Common myeloid progenitor, CD34-positive (primary cell): ENCODE measurements at regions not wholly inside any gene's neighbourhood (a gene's known extent, or its start where the extent isn't known, plus 50 kb on each side); places are given as distances from the start of the nearest gene placed in this dataset.

Experiments
- CTCF ChIA-PET: fragments of 350-600 bp; sonication (Branson Sonifier 250); formaldehyde crosslinking; loops from one replicate; lab custom pipeline; 2021; ENCODE audit warnings: antibody characterized with exemption; lab: Charles Lee
- POLR2A ChIA-PET: fragments of 350-600 bp; sonication (Branson Sonifier 250); formaldehyde crosslinking; loops from one replicate; lab custom pipeline; 2021; ENCODE audit warnings: antibody characterized with exemption; lab: Charles Lee
- DNase-seq, 3 donors: peaks; one replicate each; pipeline versions ENCODE4 v3.0.0 to v3.0.0-alpha.2; 2013
- H3K27ac ChIP-seq, 2 experiments: 1 replicate in 1 of 2; 2 replicates in 1 of 2; pipeline ENCODE4 v1.7.0; 2013; ENCODE audit warnings: inconsistent platforms in 2 of 2, low read length in 2 of 2, mild to moderate bottlenecking in 2 of 2, low read depth in 1 of 2, moderate library complexity in 1 of 2; ENCODE audit not compliant: severe bottlenecking in 2 of 2, insufficient read depth in 1 of 2, poor library complexity in 1 of 2
- H3K27me3 ChIP-seq, 5 experiments: replicated peaks in 2 of 5; 1 replicate in 3 of 5; 2 replicates in 2 of 5; pipeline versions ENCODE4 v1.6.1 to v1.7.0; 2013; ENCODE audit warnings: low read length in 4 of 5, mild to moderate bottlenecking in 2 of 5, moderate library complexity in 2 of 5, inconsistent platforms in 1 of 5; ENCODE audit not compliant: insufficient read depth in 5 of 5, control insufficient read depth in 4 of 5
- H3K36me3 ChIP-seq, 4 experiments: 1 replicate in 2 of 4; 2 replicates in 2 of 4; pipeline versions ENCODE4 v1.6.1 to v1.7.0; 2013; ENCODE audit warnings: low read length in 3 of 4, control low read depth in 1 of 4, mild to moderate bottlenecking in 1 of 4; ENCODE audit not compliant: control insufficient read depth in 4 of 4, insufficient read depth in 4 of 4
- H3K4me1 ChIP-seq, 4 experiments: 1 replicate in 3 of 4; 2 replicates in 1 of 4; pipeline versions ENCODE4 v1.6.1 to v1.7.1; 2013; ENCODE audit warnings: low read length in 3 of 4, mild to moderate bottlenecking in 3 of 4, control low read depth in 1 of 4, inconsistent platforms in 1 of 4, moderate library complexity in 1 of 4; ENCODE audit not compliant: control insufficient read depth in 4 of 4, insufficient read depth in 4 of 4; ENCODE audit errors: control extremely low read depth in 1 of 4
- H3K4me3 ChIP-seq, 7 experiments: 1 replicate in 4 of 7; 2 replicates in 3 of 7; pipeline versions ENCODE4 v1.5.1 to v1.7.0; 2013; ENCODE audit warnings: mild to moderate bottlenecking in 7 of 7, low read length in 6 of 7, moderate library complexity in 6 of 7, inconsistent platforms in 2 of 7, low read depth in 2 of 7, control low read depth in 1 of 7; ENCODE audit not compliant: insufficient read depth in 4 of 7, control insufficient read depth in 1 of 7; ENCODE audit errors: extremely low read depth in 1 of 7
- H3K9me3 ChIP-seq, 5 experiments: 1 replicate in 4 of 5; 2 replicates in 1 of 5; pipeline versions ENCODE4 v1.6.1 to v1.7.1; 2013; ENCODE audit warnings: low read length in 4 of 5, mild to moderate bottlenecking in 2 of 5, inconsistent platforms in 1 of 5, low read depth in 1 of 5, moderate library complexity in 1 of 5; ENCODE audit not compliant: control insufficient read depth in 4 of 5, insufficient read depth in 2 of 5; ENCODE audit errors: control extremely low read depth in 1 of 5
- WGBS: methylation state at CpG from one replicate; pipeline ENCODE4 v1.1.5; 2013; ENCODE audit not compliant: insufficient coverage; 5-methylcytosine and 5-hydroxymethylcytosine counted together

DNA sequence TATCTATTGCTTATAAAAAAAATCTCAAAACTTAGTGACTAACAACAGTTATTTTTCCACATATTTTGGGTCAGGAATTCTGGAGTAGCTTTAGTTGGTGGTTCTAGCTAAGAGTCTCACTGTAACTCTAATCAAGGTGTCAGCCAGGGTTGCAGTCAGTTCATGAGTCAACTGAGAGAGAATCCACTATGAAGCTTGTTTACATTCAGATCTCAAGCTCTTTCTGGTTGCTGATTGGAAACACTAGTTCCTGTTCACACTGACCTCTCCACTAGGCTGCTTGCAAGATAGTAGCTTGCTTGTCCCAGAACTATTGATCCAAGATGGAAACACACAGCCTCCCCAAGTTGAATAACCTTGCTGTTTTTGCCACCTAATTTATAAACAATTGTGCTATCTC lies 1192.1 kb upstream of the B3GALT2 start:
- ChIA-PET POLR2A (no interaction called here), CTCF (no interaction called here)
- no peak for DNase-seq

DNA sequence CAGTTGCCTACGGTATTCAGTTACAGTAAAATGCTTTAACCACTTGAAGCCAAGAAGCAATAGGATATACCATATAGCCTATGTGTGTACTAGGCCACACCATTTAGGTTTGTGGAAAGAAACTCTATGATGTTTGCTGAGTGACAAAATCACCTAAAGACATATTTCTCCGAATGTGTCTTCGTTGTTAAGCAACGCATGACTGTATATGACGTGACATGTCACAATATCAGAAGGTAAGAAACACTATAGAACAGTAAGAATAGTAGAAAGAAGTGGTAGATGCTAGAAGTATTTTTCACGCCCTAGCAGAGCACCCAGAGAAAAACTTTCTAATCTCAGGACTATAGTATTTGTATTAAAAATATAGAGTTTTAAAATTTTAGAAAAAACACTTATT lies 1188.2 kb upstream of the B3GALT2 start:
- POLR2A ChIA-PET = no interaction called here
- CTCF ChIA-PET = no interaction called here
- Histone ChIP-seq H3K36me3 (no peaks in the 10 kb centered on the region), H3K4me3 (no peak overlapping the region), H3K4me1 (no peaks in the 10 kb centered on the region), H3K9me3 (peaks cover 0 to 1% (median 0%) of the 10 kb centered on the region in 5 experiments), H3K27ac (no peak overlapping the region), H3K27me3 (no peaks in the 10 kb centered on the region)
- DNase-seq = no peak
- no CpG with 5 or more reads among the region's 6 CpGs for WGBS

More for the DNA sequence above, 1192.1 kb upstream of the B3GALT2 start:
- Histone ChIP-seq H3K36me3 (no peaks in the 10 kb centered on the region), H3K4me3 (no peak overlapping the region), H3K9me3 (no peaks in the 10 kb centered on the region), H3K4me1 (no peaks in the 10 kb centered on the region), H3K27me3 (no peaks in the 10 kb centered on the region), H3K27ac (no peak overlapping the region)

DNA sequence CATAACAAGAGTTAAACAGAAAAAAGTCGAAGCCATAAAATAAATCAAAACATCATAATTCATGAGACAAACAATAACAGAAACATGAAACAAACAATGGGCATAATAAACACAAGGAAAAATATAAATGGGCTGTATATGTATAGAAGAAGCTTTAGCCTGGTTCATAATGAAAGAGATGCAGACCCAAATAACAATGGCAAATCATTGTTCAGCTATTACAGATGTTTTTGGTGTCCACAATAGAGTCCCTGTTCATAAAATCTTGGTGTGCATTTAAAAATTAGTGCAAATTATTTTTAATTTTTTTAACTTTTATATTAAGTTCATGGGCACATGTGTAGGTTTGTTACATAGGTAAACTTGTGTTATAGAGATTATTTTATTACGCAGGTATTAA lies 1185.9 kb upstream of the B3GALT2 start:
- CTCF ChIA-PET = no interaction called here
- no peaks in the 10 kb centered on the region for H3K27me3 ChIP-seq
- WGBS = 100% methylated on average over 1 of the region's 2 CpGs

DNA sequence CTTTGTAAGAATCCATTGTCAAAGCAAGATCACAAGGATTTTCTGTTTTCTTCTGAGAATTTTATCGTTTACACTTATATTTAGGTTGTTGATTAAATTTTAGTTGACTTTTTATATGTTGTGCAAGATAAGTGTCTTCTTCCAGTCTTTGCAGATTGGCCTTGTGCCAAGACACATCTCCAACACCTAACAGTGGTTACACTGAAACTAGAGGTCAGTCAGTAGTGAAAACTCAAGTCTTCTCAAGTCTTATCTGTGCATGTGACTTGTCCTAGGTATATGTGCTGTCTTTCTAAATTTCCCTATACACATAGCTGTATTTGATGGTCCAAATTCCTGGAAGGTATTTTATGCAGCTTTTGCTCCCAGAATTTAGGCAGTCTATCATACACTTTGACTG lies 1183.2 kb upstream of the B3GALT2 start:
- no peak for DNase-seq
- H3K9me3 ChIP-seq = peaks cover 0 to 2% (median 0%) of the 10 kb centered on the region in 5 experiments
- ChIA-PET CTCF (no interaction called here), POLR2A (no interaction called here)
- H3K27me3 ChIP-seq = no peaks in the 10 kb centered on the region
- H3K27ac ChIP-seq = no peak overlapping the region
- no peaks in the 10 kb centered on the region for H3K4me1 ChIP-seq
- H3K36me3 ChIP-seq = no peaks in the 10 kb centered on the region
- no peak overlapping the region for H3K4me3 ChIP-seq
- WGBS = no CpG with 5 or more reads among the region's 1 CpG

More for the DNA sequence above, 1185.9 kb upstream of the B3GALT2 start:
- H3K36me3 ChIP-seq = no peaks in the 10 kb centered on the region
- H3K27ac ChIP-seq = no peak overlapping the region
- POLR2A ChIA-PET = no interaction called here
- no peak overlapping the region for H3K4me3 ChIP-seq
- no peak for DNase-seq
- H3K9me3 ChIP-seq = peaks cover 0 to 2% (median 0%) of the 10 kb centered on the region in 5 experiments
- no peaks in the 10 kb centered on the region for H3K4me1 ChIP-seq

DNA sequence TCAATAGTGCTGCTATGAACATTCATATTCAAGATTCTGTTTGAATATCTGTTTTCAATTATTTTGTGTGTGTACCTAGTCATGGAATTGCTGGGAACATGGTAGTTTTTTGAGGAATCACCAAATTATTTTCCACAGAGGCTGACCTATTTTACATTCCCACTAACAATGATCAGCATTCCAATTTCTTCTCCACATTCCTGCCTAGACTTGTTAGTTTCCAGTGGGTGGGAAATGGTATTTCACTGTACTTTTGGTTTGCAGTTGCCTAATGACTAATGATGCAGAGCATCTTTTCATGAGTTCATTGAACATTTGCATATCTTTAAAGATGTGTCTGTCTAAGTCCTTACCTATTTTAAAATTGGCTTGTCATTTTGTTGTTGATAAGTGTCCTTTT lies 1182.6 kb upstream of the B3GALT2 start:
- no peaks in the 10 kb centered on the region for H3K4me1 ChIP-seq
- no peaks in the 10 kb centered on the region for H3K27me3 ChIP-seq
- POLR2A ChIA-PET = no interaction called here
- H3K4me3 ChIP-seq = no peak overlapping the region
- no peak overlapping the region for H3K27ac ChIP-seq
- H3K36me3 ChIP-seq = no peaks in the 10 kb centered on the region
- H3K9me3 ChIP-seq = peaks cover 0 to 2% (median 0%) of the 10 kb centered on the region in 5 experiments
- CTCF ChIA-PET = no interaction called here
- no peak for DNase-seq

DNA sequence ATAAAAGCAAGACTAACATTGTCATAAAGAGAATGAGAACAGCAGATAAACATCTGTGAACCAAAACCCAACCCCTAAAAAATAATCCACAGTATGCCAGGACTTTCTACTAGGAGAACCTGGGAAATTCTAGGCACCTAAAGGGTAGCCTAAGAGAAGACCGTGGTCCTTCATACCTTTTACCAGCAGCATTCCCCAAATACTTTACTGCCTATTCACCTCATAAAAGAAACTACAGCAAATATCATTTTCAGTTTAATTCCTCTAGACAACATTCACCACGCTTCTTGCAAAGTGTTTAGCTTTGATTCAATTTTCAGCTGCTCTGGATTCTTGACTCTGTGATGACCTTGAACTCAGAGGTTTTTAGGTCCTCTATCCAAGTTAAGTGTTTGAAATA lies 1180.7 kb upstream of the B3GALT2 start:
- ChIA-PET CTCF (no interaction called here), POLR2A (no interaction called here)
- no peak for DNase-seq
- peaks cover 0 to 2% (median 0%) of the 10 kb centered on the region in 5 experiments for H3K9me3 ChIP-seq
- H3K36me3 ChIP-seq = no peaks in the 10 kb centered on the region
- no peaks in the 10 kb centered on the region for H3K27me3 ChIP-seq
- H3K4me1 ChIP-seq = no peaks in the 10 kb centered on the region
- WGBS = 94% methylated on average over 2 of the region's 2 CpGs
- H3K27ac ChIP-seq = no peak overlapping the region
- H3K4me3 ChIP-seq = no peak overlapping the region

DNA sequence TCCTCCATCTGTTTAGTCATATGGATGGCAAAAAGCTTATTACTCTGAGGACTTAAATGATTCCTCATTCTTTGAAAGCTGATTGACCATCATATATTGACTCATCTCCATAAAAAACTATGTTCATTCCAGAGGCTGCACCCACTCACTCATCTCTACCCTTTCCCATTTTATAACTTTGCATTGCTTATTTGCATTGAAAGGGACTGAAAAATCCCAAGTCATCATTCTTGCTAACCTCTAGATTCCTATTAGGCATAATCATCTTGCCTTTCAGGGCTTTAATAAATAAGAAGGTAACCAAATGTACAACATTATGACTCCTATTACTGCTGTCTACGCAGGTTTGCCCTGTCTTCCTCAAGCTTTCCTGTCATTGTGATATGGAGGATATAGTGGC lies 1180.3 kb upstream of the B3GALT2 start:
- H3K4me3 ChIP-seq = no peak overlapping the region
- peaks cover 0 to 2% (median 0%) of the 10 kb centered on the region in 5 experiments for H3K9me3 ChIP-seq
- ChIA-PET POLR2A (no interaction called here), CTCF (no interaction called here)
- no peaks in the 10 kb centered on the region for H3K36me3 ChIP-seq
- H3K27ac ChIP-seq = no peak overlapping the region
- DNase-seq = no peak
- WGBS = no CpG with 5 or more reads among the region's 1 CpG
- H3K27me3 ChIP-seq = no peaks in the 10 kb centered on the region
- H3K4me1 ChIP-seq = no peaks in the 10 kb centered on the region
